ENCODE measurements at regions not wholly inside any gene's neighbourhood (a gene's known extent, or its start where the extent isn't known, plus 50 kb on each side); places are given as distances from the start of the nearest gene placed in this dataset.
"Not testable (repeated sequence)": the region's sequence is repeated elsewhere in the genome, so short reads cannot be mapped to it uniquely, and the experiment has no call there.

DNA sequence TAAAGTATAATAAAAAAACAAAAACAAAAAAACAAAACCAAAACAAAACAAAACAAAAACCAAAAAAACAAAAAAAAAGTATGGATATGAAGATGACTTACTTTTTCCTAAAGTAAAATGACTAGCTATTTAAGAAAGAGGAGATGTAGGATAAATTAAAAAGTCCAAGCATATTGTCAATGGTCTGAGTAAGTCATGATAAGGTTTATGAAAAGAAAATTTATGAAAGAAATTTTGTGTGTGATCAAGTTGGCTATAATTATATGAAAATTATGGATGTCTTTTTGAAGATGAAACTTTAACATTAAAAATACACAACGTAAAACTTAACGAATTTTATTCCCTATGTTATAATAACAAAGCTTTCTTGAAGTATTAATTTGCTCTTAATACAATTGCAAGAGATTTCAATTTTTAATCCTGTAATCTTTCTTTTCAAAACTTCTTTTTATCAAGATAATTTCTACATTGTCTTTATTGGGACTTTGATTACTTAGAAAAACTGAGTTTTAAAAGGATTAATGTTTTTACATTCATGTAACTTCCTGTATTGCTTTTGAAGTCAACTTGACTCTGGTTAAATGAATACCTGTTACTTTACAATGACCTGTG, 200.9 kb upstream of the IVNS1ABP start:
- no peaks in the 10 kb centered on the region for H3K27me3 ChIP-seq (replicated peaks; ENCODE audit: control insufficient read depth, insufficient read depth, low read length)
- no peaks in the 10 kb centered on the region for H3K4me1 Mint-ChIP-seq (ENCODE audit: low read depth, unreplicated experiment)
- peaks cover 43% of the 10 kb centered on the region for H3K9me3 ChIP-seq
- no peak overlapping the region for H3K4me3 ChIP-seq (ENCODE audit: low read depth, low read length)
- ChIA-PET CTCF (no interaction called here), POLR2A (no interaction called here)
- BruUV-seq (replicated peaks): no TSS peak
- H3K4me1 ChIP-seq: no peaks in the 10 kb centered on the region
- H3K4me3 Mint-ChIP-seq (ENCODE audit: unreplicated experiment): no peak overlapping the region
- peaks cover 40% of the 10 kb centered on the region for H3K9me3 Mint-ChIP-seq (ENCODE audit: unreplicated experiment)
- DNase-seq: no peak
- H3K27me3 Mint-ChIP-seq (ENCODE audit: insufficient read depth, unreplicated experiment): no peaks in the 10 kb centered on the region
- intact Hi-C loops (cut with micrococcal nuclease; ENCODE audit: unreplicated experiment): no loop called here
- H3K36me3 Mint-ChIP-seq (ENCODE audit: insufficient read depth, unreplicated experiment): no peaks in the 10 kb centered on the region
- H3K27ac Mint-ChIP-seq (ENCODE audit: unreplicated experiment): no peak overlapping the region
- no peaks in the 10 kb centered on the region for H3K36me3 ChIP-seq (ENCODE audit: control insufficient read depth, insufficient read depth, low read length)
- TF ChIP-seq, protein P1, sequence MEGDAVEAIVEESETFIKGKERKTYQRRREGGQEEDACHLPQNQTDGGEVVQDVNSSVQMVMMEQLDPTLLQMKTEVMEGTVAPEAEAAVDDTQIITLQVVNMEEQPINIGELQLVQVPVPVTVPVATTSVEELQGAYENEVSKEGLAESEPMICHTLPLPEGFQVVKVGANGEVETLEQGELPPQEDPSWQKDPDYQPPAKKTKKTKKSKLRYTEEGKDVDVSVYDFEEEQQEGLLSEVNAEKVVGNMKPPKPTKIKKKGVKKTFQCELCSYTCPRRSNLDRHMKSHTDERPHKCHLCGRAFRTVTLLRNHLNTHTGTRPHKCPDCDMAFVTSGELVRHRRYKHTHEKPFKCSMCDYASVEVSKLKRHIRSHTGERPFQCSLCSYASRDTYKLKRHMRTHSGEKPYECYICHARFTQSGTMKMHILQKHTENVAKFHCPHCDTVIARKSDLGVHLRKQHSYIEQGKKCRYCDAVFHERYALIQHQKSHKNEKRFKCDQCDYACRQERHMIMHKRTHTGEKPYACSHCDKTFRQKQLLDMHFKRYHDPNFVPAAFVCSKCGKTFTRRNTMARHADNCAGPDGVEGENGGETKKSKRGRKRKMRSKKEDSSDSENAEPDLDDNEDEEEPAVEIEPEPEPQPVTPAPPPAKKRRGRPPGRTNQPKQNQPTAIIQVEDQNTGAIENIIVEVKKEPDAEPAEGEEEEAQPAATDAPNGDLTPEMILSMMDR (IDR thresholded peaks at IDR 0.05; ENCODE audit: insufficient read depth in 1 of 2, low read depth in 1 of 2, low read length in 1 of 2, severe bottlenecking in 1 of 2, unreplicated experiment in 1 of 2): no peak

DNA sequence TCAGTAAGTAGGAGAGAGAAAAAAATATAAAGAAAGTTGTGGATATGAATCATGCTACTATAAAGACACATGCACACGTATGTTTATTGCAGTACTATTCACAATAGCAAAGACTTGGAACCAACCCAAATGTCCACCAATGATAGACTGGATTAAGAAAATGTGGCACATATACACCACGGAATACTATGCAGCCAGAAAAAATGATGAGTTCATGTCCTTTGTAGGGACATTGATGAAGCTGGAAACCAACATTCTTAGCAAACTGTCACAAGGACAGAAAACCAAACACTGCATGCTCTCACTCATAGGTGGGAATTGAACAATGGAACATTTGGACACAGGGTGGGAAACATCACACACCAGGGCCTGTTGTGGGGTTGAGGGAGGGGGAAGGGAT, 200.3 kb upstream of the IVNS1ABP start:
- H3K4me3 ChIP-seq (ENCODE audit: low read depth, low read length); CTCF ChIA-PET; H3K4me1 ChIP-seq; H3K27me3 Mint-ChIP-seq (ENCODE audit: insufficient read depth, unreplicated experiment); H3K4me1 Mint-ChIP-seq (ENCODE audit: low read depth, unreplicated experiment); POLR2A ChIA-PET; H3K27me3 ChIP-seq (replicated peaks; ENCODE audit: control insufficient read depth, insufficient read depth, low read length); H3K36me3 Mint-ChIP-seq (ENCODE audit: insufficient read depth, unreplicated experiment); DNase-seq; H3K36me3 ChIP-seq (ENCODE audit: control insufficient read depth, insufficient read depth, low read length); H3K4me3 Mint-ChIP-seq (ENCODE audit: unreplicated experiment); H3K27ac Mint-ChIP-seq (ENCODE audit: unreplicated experiment); intact Hi-C loops (cut with micrococcal nuclease; ENCODE audit: unreplicated experiment); BruUV-seq (replicated peaks): not testable (repeated sequence)
- H3K9me3 Mint-ChIP-seq (ENCODE audit: unreplicated experiment): peaks cover 41% of the 10 kb centered on the region
- H3K9me3 ChIP-seq: peaks cover 38% of the 10 kb centered on the region

DNA sequence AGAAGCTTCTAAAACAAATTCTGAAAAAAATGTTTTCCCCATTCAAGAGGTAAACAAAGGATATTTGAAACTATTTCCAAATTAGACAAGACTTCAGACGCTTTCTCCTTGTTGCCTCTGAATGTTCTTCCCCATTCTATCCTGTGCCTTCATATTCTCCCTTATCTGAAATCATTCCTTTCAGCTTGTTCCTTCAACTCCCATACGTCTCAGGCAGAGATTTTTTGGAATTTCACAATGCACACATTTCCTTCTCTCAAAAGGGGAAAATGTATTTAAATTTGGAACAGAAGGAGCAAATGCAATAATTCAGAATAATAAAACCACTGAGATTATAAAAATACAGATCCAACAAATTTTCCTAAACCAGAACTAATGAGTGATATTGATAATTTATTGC, 198.7 kb upstream of the IVNS1ABP start:
- Mint-ChIP-seq H3K27ac (ENCODE audit: unreplicated experiment) (no peak overlapping the region), H3K36me3 (ENCODE audit: insufficient read depth, unreplicated experiment) (no peaks in the 10 kb centered on the region), H3K9me3 (ENCODE audit: unreplicated experiment) (peaks cover 35% of the 10 kb centered on the region), H3K4me3 (ENCODE audit: unreplicated experiment) (no peak overlapping the region), H3K4me1 (ENCODE audit: low read depth, unreplicated experiment) (no peaks in the 10 kb centered on the region), H3K27me3 (ENCODE audit: insufficient read depth, unreplicated experiment) (no peaks in the 10 kb centered on the region)
- Histone ChIP-seq H3K9me3 (peaks cover 35% of the 10 kb centered on the region), H3K4me1 (no peaks in the 10 kb centered on the region), H3K4me3 (ENCODE audit: low read depth, low read length) (no peak overlapping the region), H3K36me3 (ENCODE audit: control insufficient read depth, insufficient read depth, low read length) (no peaks in the 10 kb centered on the region), H3K27me3 (replicated peaks; ENCODE audit: control insufficient read depth, insufficient read depth, low read length) (no peaks in the 10 kb centered on the region)
- no TSS peak for BruUV-seq (replicated peaks)
- DNase-seq: no peak
- intact Hi-C loops (cut with micrococcal nuclease; ENCODE audit: unreplicated experiment): no loop called here
- ChIA-PET CTCF (no interaction called here), POLR2A (no interaction called here)
- TF ChIP-seq, protein P1 (IDR thresholded peaks at IDR 0.05; ENCODE audit: insufficient read depth in 1 of 2, low read depth in 1 of 2, low read length in 1 of 2, severe bottlenecking in 1 of 2, unreplicated experiment in 1 of 2): no peak

DNA sequence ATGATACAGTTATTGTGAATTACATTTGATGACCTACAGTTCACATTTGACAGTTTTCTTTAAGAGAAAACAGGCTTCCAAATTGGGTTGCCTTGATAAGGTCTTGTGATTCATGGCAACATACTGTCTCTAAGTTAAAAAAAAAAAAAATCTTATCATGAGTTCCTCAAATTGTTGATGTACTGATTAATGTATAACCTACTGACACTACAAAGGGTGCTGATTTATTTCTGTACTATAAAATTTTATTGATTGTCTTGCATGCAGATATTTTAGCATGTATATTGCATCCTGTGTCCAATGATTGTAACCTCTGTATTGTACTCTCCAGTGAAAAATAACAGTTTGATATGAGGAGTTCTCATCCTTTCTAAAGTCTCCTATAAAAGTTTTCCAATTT, 197.3 kb upstream of the IVNS1ABP start:
- Histone ChIP-seq H3K4me1 (no peaks in the 10 kb centered on the region), H3K4me3 (ENCODE audit: low read depth, low read length) (no peak overlapping the region), H3K36me3 (ENCODE audit: control insufficient read depth, insufficient read depth, low read length) (no peaks in the 10 kb centered on the region), H3K27me3 (replicated peaks; ENCODE audit: control insufficient read depth, insufficient read depth, low read length) (no peaks in the 10 kb centered on the region), H3K9me3 (peaks cover 34% of the 10 kb centered on the region)
- DNase-seq: no peak
- TF ChIP-seq, protein P1 (IDR thresholded peaks at IDR 0.05; ENCODE audit: insufficient read depth in 1 of 2, low read depth in 1 of 2, low read length in 1 of 2, severe bottlenecking in 1 of 2, unreplicated experiment in 1 of 2): no peak
- BruUV-seq (replicated peaks): no TSS peak
- no peak overlapping the region for H3K4me3 Mint-ChIP-seq (ENCODE audit: unreplicated experiment)
- POLR2A ChIA-PET: no interaction called here
- H3K36me3 Mint-ChIP-seq (ENCODE audit: insufficient read depth, unreplicated experiment): no peaks in the 10 kb centered on the region
- H3K9me3 Mint-ChIP-seq (ENCODE audit: unreplicated experiment): peaks cover 34% of the 10 kb centered on the region
- intact Hi-C loops (cut with micrococcal nuclease; ENCODE audit: unreplicated experiment): no loop called here
- CTCF ChIA-PET: no interaction called here
- H3K4me1 Mint-ChIP-seq (ENCODE audit: low read depth, unreplicated experiment): no peaks in the 10 kb centered on the region
- H3K27me3 Mint-ChIP-seq (ENCODE audit: insufficient read depth, unreplicated experiment): no peaks in the 10 kb centered on the region
- no peak overlapping the region for H3K27ac Mint-ChIP-seq (ENCODE audit: unreplicated experiment)
